ENCODE measurements at regions not wholly inside any gene's neighbourhood (a gene's known extent, or its start where the extent isn't known, plus 50 kb on each side); places are given as distances from the start of the nearest gene placed in this dataset.

- intact Hi-C loops (cut with DNase I; ENCODE audit: low total_unique reads), result no loop called here
- no peaks in the 10 kb centered on the region for H3K27me3 ChIP-seq
Measured at GRCh38 chr17:79504181-79504605, 106.7 kb downstream of the RBFOX3 start.

GRCh38 chr17:79503126-79503839 is 107.6 kb downstream of the RBFOX3 start:
- DNase-seq, result no peak
- TF ChIP-seq POLR2A (IDR thresholded peaks at IDR 0.05) (no peak), CTCF (IDR thresholded peaks at IDR 0.05) (no peak)
- Histone ChIP-seq H3K4me3 (no peak overlapping the region), H3K4me1 (no peaks in the 10 kb centered on the region), H3K9me3 (no peaks in the 10 kb centered on the region), H3K36me3 (no peaks in the 10 kb centered on the region), H3K27me3 (no peaks in the 10 kb centered on the region), H3K27ac (no peak overlapping the region)
- intact Hi-C loops (cut with DNase I; ENCODE audit: low total_unique reads), result no loop called here

More at GRCh38 chr17:79504181-79504605, 106.7 kb downstream of the RBFOX3 start:
- Histone ChIP-seq H3K27ac (no peak overlapping the region), H3K36me3 (no peaks in the 10 kb centered on the region), H3K4me1 (no peaks in the 10 kb centered on the region), H3K9me3 (no peaks in the 10 kb centered on the region), H3K4me3 (no peak overlapping the region)
- TF ChIP-seq CTCF (IDR thresholded peaks at IDR 0.05), result no peak
- no peak for TF ChIP-seq POLR2A (IDR thresholded peaks at IDR 0.05)
- no peak for DNase-seq

- intact Hi-C loops (cut with DNase I; ENCODE audit: low total_unique reads), result no loop called here
Measured at GRCh38 chr17:79501910-79502309, 108.9 kb downstream of the RBFOX3 start.

GRCh38 chr17:79500745-79501618 is 109.9 kb downstream of the RBFOX3 start:
- no peak for TF ChIP-seq POLR2A (IDR thresholded peaks at IDR 0.05)
- Histone ChIP-seq H3K27me3 (no peaks in the 10 kb centered on the region), H3K27ac (no peak overlapping the region), H3K36me3 (no peaks in the 10 kb centered on the region), H3K4me1 (no peaks in the 10 kb centered on the region), H3K9me3 (no peaks in the 10 kb centered on the region), H3K4me3 (no peak overlapping the region)
- intact Hi-C loops (cut with DNase I; ENCODE audit: low total_unique reads), result no loop called here
- no peak for DNase-seq

More at GRCh38 chr17:79501910-79502309, 108.9 kb downstream of the RBFOX3 start:
- TF ChIP-seq POLR2A (IDR thresholded peaks at IDR 0.05) (no peak), CTCF (IDR thresholded peaks at IDR 0.05) (no peak)
- Histone ChIP-seq H3K27me3 (no peaks in the 10 kb centered on the region), H3K36me3 (no peaks in the 10 kb centered on the region), H3K9me3 (no peaks in the 10 kb centered on the region), H3K27ac (no peak overlapping the region), H3K4me3 (no peak overlapping the region), H3K4me1 (no peaks in the 10 kb centered on the region)
- DNase-seq, result no peak

- no peak for TF ChIP-seq CTCF (IDR thresholded peaks at IDR 0.05)
- TF ChIP-seq POLR2A (IDR thresholded peaks at IDR 0.05), result no peak
- Histone ChIP-seq H3K36me3 (no peaks in the 10 kb centered on the region), H3K4me1 (no peaks in the 10 kb centered on the region), H3K9me3 (no peaks in the 10 kb centered on the region), H3K27ac (no peak overlapping the region), H3K27me3 (no peaks in the 10 kb centered on the region), H3K4me3 (no peak overlapping the region)
- no peak for DNase-seq
- intact Hi-C loops (cut with DNase I; ENCODE audit: low total_unique reads), result no loop called here
Measured at GRCh38 chr17:79498854-79499253, 112.0 kb downstream of the RBFOX3 start.

Data from uterus (tissue), 3 donors.